ENCODE measurements at regions not wholly inside any gene's neighbourhood (a gene's known extent, or its start where the extent isn't known, plus 50 kb on each side); places are given as distances from the start of the nearest gene placed in this dataset.

- peaks cover 25% of the 10 kb centered on the region for H4K20me1 ChIP-seq (replicated peaks; ENCODE audit: control insufficient read depth, insufficient read depth, low read length)
- intact Hi-C loops (cut with micrococcal nuclease) (no loop called here), in situ Hi-C loops (cut with MboI) (no loop called here)
- CTCF ChIA-PET (ENCODE audit: low intra/inter-chr PET ratio) = no interaction called here
- ATAC-seq = no peak
- no peaks in the 10 kb centered on the region for H3K79me2 ChIP-seq (ENCODE audit: control insufficient read depth, insufficient read depth, low read length)
- H3K27me3 ChIP-seq (ENCODE audit: control insufficient read depth in 2 of 2, insufficient read depth in 2 of 2, low read length in 2 of 2) = peaks cover 29 to 86% of the 10 kb centered on the region in 2 experiments
- H3K4me1 ChIP-seq (replicated peaks in 1 of 2; ENCODE audit: control insufficient read depth in 2 of 2, insufficient read depth in 2 of 2, low read length in 2 of 2) = peaks cover 0 to 7% of the 10 kb centered on the region in 2 experiments; a peak in 2 of 5 replicates
- H3K36me3 ChIP-seq (ENCODE audit: control insufficient read depth, insufficient read depth, low read length) = no peaks in the 10 kb centered on the region
- H3K4me3 ChIP-seq = no peak overlapping the region
- no peak for DNase-seq (ENCODE audit: extremely low read depth in 1 of 4, low spot score in 3 of 4)
- no TSS peak for BruUV-seq (replicated peaks)
- H3K9ac ChIP-seq (ENCODE audit: insufficient read depth in 1 of 2, low read depth in 2 of 2, low read length in 2 of 2) = no peak overlapping the region
- H2AFZ ChIP-seq (ENCODE audit: low read depth, low read length) = no peak overlapping the region
- no peak overlapping the region for H3K27ac ChIP-seq (ENCODE audit: extremely low read depth, low read depth, low read length)
- no peak for FAIRE-seq
- peaks cover 3% of the 10 kb centered on the region for H3K9me1 ChIP-seq (ENCODE audit: control insufficient read depth, insufficient read depth, low read length)
- WGBS (ENCODE audit: insufficient coverage, low coverage, missing lambda C conversion rate) = 9% methylated on average over 11 of the region's 14 CpGs
- no peak overlapping the region for H3K4me2 ChIP-seq (ENCODE audit: insufficient read depth, low read length)
- H3K9me3 ChIP-seq (replicated peaks; ENCODE audit: control insufficient read depth, insufficient read depth, low read depth, low read length) = no peaks in the 10 kb centered on the region
- POLR2A ChIA-PET = no interaction called here
- TF ChIP-seq KLF1 (tag; IDR thresholded peaks at IDR 0.05) (no peak), HMG20A (CRISPR knock-in tag; conservative IDR thresholded peaks at IDR 0.05) (no peak), IFI16 (CRISPR knock-in tag; IDR thresholded peaks at IDR 0.05) (no peak), NFXL1 (CRISPR knock-in tag; IDR thresholded peaks at IDR 0.05) (no peak), DNMT1 (IDR thresholded peaks at IDR 0.05) (no peak), ZNF518B (CRISPR knock-in tag; IDR thresholded peaks at IDR 0.05) (no peak), EP300 (IDR thresholded peaks at IDR 0.05; ENCODE audit: low read length) (no peak), WHSC1 (IDR thresholded peaks at IDR 0.05; ENCODE audit: low read length) (no peak), GATAD2B (IDR thresholded peaks at IDR 0.05; ENCODE audit: borderline replicate concordance) (no peak), EP400 (IDR thresholded peaks at IDR 0.05) (no peak), E2F8 (IDR thresholded peaks at IDR 0.05; ENCODE audit: low read depth, partially characterized antibody) (no peak), SMARCB1 (IDR thresholded peaks at IDR 0.05; ENCODE audit: insufficient read length, low read depth) (no peak), CREB5 (CRISPR knock-in tag; IDR thresholded peaks at IDR 0.05) (no peak), ZNF280A (IDR thresholded peaks at IDR 0.05; ENCODE audit: low read depth, partially characterized antibody) (no peak), TCF15 (CRISPR knock-in tag; IDR thresholded peaks at IDR 0.05) (no peak)
Measured at GRCh38 chr17:77782611-77783010, 175.9 kb upstream of the TNRC6C start.
